ENCODE measurements at regions not wholly inside any gene's neighbourhood (a gene's known extent, or its start where the extent isn't known, plus 50 kb on each side); places are given as distances from the start of the nearest gene placed in this dataset.
A peak's percentile ranks its signal among the peaks of the same experiment; 100 is the strongest.

DNA sequence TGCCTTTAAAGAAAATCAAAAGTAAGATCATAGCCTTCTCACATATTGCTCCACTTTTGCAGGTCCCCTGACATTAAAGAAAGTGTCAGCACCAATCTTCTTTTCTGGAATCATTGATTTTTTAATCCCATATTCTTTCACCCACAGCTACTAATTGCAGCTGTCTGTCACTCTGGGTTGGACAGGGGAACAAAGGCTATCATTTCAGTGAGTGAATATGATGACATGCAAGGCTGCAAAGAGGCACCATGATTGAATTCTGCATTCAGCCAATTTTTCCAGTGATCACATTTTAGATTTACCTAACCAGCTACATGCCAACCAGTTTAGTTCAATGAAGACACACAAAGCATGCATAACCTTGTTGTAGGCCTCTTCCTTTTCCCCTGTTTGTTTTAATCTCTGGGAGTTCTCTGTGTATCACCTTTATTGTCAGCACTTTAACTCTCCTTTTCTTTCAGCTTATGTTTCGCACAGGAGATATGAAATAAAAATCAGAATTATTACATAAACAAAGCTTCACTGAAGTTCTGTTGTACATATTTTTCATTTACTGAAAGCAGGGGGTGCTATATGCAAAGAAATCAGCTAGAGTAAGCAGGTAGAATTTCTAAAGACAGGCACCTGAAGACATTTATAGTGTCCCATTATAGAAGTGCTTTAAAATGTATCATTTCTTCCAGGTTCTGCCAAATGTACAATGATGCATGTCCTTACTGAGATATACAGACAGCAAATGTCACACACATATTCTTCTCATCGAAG lies 584.8 kb downstream of the PLA2G4A start:
- TF ChIP-seq, protein P1, sequence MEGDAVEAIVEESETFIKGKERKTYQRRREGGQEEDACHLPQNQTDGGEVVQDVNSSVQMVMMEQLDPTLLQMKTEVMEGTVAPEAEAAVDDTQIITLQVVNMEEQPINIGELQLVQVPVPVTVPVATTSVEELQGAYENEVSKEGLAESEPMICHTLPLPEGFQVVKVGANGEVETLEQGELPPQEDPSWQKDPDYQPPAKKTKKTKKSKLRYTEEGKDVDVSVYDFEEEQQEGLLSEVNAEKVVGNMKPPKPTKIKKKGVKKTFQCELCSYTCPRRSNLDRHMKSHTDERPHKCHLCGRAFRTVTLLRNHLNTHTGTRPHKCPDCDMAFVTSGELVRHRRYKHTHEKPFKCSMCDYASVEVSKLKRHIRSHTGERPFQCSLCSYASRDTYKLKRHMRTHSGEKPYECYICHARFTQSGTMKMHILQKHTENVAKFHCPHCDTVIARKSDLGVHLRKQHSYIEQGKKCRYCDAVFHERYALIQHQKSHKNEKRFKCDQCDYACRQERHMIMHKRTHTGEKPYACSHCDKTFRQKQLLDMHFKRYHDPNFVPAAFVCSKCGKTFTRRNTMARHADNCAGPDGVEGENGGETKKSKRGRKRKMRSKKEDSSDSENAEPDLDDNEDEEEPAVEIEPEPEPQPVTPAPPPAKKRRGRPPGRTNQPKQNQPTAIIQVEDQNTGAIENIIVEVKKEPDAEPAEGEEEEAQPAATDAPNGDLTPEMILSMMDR (IDR thresholded peaks at IDR 0.05), result peak in 5 of 7 experiments; percentile 16 to 40 (median 28)
- no peak for TF ChIP-seq POLR2A (IDR thresholded peaks at IDR 0.05)

Data from body of pancreas (tissue), 4 donors.